ENCODE measurements at regions not wholly inside any gene's neighbourhood (a gene's known extent, or its start where the extent isn't known, plus 50 kb on each side); places are given as distances from the start of the nearest gene placed in this dataset.

DNA sequence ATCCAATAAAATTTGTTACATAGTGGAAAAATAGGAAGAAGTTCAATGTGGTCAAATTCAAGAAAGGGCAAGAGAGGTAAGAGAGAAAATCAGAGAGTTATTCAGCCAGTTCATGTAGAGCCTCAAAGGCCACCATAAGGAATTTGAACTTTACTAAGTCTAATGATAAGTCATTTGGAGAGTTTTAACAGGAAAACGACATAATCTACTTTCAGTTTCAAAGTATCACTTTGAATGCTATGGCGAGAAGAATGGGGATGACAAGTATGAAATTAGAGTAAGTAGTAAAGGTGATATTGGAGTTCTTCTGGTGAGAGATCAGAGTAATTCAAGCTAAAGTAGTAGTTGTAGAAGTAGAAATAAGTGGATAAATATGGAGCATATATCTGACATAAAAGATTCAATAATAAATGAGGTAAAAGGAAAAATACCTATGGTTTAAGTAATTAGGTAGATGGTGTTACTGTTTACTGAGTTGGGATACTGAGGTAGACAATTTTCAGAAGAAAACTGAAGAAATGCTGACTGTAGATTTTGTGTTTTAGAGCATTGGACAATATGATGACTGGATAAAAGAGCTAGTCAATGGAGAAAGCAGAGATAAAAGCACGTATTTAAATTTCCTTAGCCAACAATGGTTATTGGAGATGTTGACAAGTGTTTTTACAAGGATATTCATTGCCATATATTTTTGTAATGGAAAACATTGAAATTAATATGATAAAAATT lies 331.7 kb upstream of the ADGRL3 start:
- TF ChIP-seq, protein P1, sequence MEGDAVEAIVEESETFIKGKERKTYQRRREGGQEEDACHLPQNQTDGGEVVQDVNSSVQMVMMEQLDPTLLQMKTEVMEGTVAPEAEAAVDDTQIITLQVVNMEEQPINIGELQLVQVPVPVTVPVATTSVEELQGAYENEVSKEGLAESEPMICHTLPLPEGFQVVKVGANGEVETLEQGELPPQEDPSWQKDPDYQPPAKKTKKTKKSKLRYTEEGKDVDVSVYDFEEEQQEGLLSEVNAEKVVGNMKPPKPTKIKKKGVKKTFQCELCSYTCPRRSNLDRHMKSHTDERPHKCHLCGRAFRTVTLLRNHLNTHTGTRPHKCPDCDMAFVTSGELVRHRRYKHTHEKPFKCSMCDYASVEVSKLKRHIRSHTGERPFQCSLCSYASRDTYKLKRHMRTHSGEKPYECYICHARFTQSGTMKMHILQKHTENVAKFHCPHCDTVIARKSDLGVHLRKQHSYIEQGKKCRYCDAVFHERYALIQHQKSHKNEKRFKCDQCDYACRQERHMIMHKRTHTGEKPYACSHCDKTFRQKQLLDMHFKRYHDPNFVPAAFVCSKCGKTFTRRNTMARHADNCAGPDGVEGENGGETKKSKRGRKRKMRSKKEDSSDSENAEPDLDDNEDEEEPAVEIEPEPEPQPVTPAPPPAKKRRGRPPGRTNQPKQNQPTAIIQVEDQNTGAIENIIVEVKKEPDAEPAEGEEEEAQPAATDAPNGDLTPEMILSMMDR (IDR thresholded peaks at IDR 0.05) = no peak
- no peak for TF ChIP-seq POLR2A (IDR thresholded peaks at IDR 0.05)
